ENCODE measurements at regions not wholly inside any gene's neighbourhood (a gene's known extent, or its start where the extent isn't known, plus 50 kb on each side); places are given as distances from the start of the nearest gene placed in this dataset.

DNA sequence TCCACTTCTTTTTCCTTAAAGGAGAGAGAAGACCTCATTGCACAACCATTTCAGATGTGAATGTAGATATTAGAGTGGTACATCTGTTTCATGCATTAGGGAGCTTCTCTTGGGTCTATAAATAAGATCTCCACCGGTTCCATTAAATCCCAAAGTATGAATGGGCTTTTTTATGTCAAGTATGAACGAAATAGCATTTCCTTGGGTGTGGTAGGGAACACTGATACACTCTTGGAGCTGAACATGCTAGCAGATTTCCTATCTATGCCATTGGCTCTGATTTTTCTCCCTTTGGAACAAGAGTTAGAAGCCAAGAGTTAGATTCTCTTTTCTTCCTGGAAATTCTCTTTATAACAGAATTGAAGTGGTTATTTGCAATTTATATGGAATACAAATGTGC, 245.6 kb upstream of the ADAMTS5 start:
- DNase-seq = no peak
- no peaks in the 10 kb centered on the region for H3K27me3 Mint-ChIP-seq
- peaks cover 0 to under 1% of the 10 kb centered on the region in 2 donors for H3K9me3 Mint-ChIP-seq
- no peak for ATAC-seq
- no peaks in the 10 kb centered on the region for H3K4me1 Mint-ChIP-seq
- no peak overlapping the region for H3K4me3 Mint-ChIP-seq
- no peak overlapping the region for H3K27ac Mint-ChIP-seq

DNA sequence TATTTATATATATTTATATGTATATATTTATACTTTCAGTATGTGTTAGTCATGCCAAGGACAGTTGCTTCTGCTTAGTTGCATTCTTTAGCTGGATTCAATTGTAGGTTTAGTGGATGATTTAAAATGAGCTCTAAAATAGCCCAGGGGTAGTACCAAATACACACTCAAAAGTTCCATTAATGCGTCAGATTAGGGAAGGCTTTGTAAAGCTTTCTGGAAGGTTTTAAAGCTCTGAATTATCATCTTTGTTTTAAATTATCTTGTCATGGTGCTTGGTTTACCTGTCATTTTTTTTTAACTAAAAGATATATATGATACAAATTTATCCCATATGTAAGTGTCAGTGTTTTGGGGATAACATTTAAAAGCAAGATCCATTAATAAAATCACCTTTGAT, 242.7 kb upstream of the ADAMTS5 start:
- Mint-ChIP-seq H3K27ac (no peak overlapping the region), H3K27me3 (no peaks in the 10 kb centered on the region), H3K4me1 (no peaks in the 10 kb centered on the region), H3K9me3 (peaks cover 0 to 8% of the 10 kb centered on the region in 2 donors), H3K4me3 (no peak overlapping the region)
- ATAC-seq = no peak
- DNase-seq = no peak

DNA sequence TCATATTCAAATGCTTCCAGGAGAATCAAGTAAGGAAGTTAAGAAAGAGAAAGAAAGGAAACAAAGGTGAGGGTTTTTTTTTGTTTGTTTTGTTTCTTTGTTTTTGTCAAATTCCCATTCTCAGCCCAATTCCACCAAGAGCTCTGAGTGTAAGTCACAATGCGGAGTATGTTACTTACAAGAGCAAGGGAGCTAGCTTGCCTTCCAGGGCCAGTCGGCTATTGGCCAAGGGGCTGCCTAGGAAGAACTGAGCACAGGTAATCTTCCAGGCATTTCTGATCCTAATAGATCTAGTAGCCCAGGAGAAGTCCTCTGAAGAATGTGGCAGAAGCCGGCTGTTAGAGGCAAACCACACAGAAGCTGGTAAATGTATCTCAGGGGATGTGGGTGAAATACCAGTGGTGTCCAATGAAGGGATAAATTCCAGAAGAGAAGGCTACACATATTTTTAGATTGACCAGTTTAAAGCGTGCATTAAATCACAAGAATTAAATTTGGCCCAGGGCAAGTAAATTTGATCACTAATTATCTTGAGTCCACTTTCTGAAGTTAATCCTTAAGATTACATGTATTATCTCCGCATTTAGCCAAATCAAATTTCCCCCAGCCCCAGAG, 239.6 kb upstream of the ADAMTS5 start:
- peaks cover 0 to 8% of the 10 kb centered on the region in 2 donors for H3K9me3 Mint-ChIP-seq
- H3K4me3 Mint-ChIP-seq = no peak overlapping the region
- DNase-seq = no peak
- no peak for ATAC-seq
- no peak overlapping the region for H3K27ac Mint-ChIP-seq
- H3K27me3 Mint-ChIP-seq = no peaks in the 10 kb centered on the region
- H3K4me1 Mint-ChIP-seq = no peaks in the 10 kb centered on the region

DNA sequence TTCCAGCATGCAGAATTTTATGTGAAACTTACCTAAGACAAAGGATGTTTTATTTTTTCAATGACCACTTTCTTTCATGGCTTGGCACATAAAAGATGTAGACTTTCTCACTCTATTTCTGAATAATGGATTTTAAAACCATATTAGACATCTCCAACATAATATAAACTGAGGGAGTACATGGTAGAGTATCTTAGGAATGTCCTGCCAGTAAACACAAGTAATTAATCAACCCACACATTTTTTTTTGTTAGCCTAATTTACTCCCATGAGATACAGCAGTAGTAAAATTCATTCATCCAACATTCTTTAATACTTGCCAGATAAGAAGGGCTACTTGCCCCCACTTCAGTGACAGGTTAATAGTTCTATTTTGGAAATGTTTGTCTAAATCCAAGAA, 235.4 kb upstream of the ADAMTS5 start:
- H3K27me3 Mint-ChIP-seq = no peaks in the 10 kb centered on the region
- H3K4me3 Mint-ChIP-seq = no peak overlapping the region
- peaks cover 0 to 8% of the 10 kb centered on the region in 2 donors for H3K9me3 Mint-ChIP-seq
- ATAC-seq (no peak), DNase-seq (no peak)
- H3K4me1 Mint-ChIP-seq = no peaks in the 10 kb centered on the region
- H3K27ac Mint-ChIP-seq = no peak overlapping the region

DNA sequence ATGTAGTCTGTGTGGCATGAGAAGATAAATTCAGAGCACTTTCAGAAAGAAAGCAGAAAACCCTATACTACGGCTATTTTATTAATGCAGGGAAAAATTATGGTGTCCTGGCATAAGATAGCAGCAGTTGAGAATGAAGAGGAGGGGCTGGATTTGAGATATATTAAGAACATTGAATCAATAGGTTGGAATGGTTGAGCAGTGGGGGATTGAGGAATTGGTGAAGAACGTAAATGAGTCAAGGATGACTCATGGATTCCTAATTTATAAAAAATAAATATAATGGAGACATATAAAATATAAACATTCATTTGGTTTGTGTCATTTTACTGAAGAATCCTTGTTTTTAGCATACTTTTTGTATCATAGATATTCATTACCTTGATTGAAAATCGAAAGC, 234.3 kb upstream of the ADAMTS5 start:
- no peaks in the 10 kb centered on the region for H3K27me3 Mint-ChIP-seq
- no peak overlapping the region for H3K27ac Mint-ChIP-seq

DNA sequence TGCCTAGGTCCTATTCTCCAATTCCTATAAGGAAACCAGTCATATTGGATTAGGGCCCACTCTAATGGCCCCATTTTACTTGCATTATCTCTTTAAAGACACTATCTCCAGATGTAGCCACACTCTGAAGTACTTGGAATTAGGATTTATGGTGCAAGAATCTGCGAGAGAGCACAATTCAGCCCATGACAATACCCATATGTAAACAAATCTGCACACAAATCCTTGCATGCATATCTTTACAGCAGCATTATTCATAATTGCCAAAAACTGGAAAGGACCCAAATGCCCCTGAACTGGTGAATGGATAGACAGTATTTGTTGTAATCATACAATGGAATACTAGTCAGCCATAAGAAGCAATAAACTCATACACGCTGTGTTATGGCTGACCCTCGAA, 229.8 kb upstream of the ADAMTS5 start:
- Mint-ChIP-seq H3K9me3 (no peaks in the 10 kb centered on the region), H3K4me3 (no peak overlapping the region), H3K27me3 (no peaks in the 10 kb centered on the region), H3K4me1 (no peaks in the 10 kb centered on the region), H3K27ac (no peak overlapping the region)
- ATAC-seq (no peak), DNase-seq (no peak)

More for the DNA sequence above, 234.3 kb upstream of the ADAMTS5 start:
- Mint-ChIP-seq H3K4me3 (no peak overlapping the region), H3K9me3 (peaks cover 0 to 2% of the 10 kb centered on the region in 2 donors), H3K4me1 (no peaks in the 10 kb centered on the region)
- ATAC-seq (no peak), DNase-seq (no peak)

DNA sequence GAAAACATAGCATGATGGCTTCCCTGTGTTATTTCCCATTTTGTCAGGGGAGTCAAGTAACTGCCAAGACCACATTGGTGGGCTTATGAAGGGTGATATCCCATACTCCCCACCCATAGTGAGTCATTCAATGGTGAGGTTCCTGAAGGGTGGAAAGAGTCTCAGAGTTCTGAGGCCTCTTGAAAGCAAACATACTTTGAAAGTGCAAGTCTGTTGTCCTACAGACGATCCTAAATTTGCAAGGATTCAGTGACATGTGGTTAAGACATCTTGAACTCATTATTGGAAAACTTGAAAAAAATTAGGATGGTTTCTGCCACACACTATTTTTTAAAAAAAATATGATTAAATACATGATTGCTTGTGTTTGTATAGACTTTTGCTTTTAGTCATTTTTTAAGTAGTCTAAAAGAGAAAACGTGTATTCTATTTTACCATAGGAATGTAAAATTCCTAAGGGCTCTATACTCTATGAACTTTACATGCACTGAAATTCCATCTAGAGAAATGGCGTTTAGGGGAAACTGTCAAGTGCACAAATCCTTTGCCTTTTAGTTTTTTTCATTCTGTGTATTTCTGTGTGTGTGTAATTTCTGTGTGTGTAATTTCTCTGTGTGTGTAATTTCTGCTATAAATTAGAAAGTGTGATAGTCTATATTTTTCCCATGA, 225.5 kb upstream of the ADAMTS5 start:
- ATAC-seq (no peak), DNase-seq (no peak)
- Mint-ChIP-seq H3K4me1 (no peaks in the 10 kb centered on the region), H3K9me3 (no peaks in the 10 kb centered on the region), H3K4me3 (no peak overlapping the region), H3K27ac (no peak overlapping the region), H3K27me3 (no peaks in the 10 kb centered on the region)

DNA sequence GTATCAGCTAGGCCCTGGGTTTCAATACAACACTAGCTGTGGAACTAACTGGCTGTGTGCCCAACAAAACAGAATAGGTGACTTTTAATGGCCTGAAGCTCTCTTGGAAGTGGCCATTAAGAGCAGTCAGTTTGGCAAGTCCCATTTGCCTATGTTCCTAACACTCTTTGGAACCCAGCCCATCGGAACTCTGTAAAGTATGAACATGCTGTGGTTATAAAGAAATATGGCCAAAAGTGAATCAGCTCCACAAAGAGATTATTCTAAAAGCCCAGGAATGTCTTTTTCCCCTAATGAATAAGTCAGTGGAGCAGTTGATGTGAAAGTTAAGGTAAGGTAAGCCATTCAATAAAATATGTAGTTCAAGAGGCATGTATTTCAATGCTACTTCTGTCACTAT, 223.7 kb upstream of the ADAMTS5 start:
- no peak for DNase-seq

DNA sequence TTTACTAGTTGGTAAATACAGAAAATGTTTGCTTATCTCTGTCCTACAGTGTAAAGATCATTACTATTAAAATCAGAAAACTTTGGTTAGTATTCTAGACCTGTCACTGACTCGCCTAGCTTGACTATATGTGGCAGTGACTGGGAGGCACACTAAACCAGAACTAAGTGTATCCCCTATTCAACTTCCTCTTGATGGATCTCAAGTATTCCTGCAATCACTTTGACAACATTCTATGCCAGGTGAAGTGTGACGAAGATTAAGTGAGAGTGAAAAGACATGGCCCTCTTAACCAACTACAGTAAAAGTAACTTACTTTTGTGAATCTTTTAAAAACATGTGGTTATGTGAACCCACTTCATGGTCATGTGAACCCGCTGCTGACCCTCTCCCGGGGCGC, 223.0 kb upstream of the ADAMTS5 start:
- Mint-ChIP-seq H3K27ac (no peak overlapping the region), H3K4me1 (no peaks in the 10 kb centered on the region), H3K9me3 (no peaks in the 10 kb centered on the region), H3K27me3 (no peaks in the 10 kb centered on the region), H3K4me3 (no peak overlapping the region)
- DNase-seq (no peak), ATAC-seq (no peak)

More for the DNA sequence above, 223.7 kb upstream of the ADAMTS5 start:
- H3K4me3 Mint-ChIP-seq = no peak overlapping the region
- no peaks in the 10 kb centered on the region for H3K27me3 Mint-ChIP-seq
- no peak for ATAC-seq
- H3K4me1 Mint-ChIP-seq = no peaks in the 10 kb centered on the region
- H3K27ac Mint-ChIP-seq = no peak overlapping the region
- H3K9me3 Mint-ChIP-seq = no peaks in the 10 kb centered on the region

DNA sequence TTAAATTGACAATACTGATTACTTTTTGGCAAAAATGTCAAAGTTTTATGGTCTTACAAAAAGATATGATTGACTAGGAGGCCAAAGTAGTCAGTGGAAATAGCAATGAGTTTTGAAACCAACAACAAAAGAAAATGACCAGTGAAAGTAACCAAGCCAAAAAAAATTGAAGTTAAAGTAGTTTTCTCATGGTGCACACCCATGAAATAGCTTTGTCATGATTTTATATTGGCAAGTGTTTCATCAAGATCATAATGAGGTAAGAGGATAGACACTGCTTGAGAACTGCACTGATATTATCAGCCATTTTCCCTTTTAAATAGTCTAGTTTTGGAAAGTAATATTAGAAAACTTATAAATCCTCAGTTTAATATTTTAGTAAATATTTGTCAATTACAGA, 206.2 kb upstream of the ADAMTS5 start:
- Mint-ChIP-seq H3K27ac (no peak overlapping the region), H3K4me1 (no peaks in the 10 kb centered on the region), H3K9me3 (peaks cover 5 to 7% of the 10 kb centered on the region in 2 donors), H3K27me3 (no peaks in the 10 kb centered on the region), H3K4me3 (no peak overlapping the region)
- DNase-seq = no peak
- no peak for ATAC-seq

DNA sequence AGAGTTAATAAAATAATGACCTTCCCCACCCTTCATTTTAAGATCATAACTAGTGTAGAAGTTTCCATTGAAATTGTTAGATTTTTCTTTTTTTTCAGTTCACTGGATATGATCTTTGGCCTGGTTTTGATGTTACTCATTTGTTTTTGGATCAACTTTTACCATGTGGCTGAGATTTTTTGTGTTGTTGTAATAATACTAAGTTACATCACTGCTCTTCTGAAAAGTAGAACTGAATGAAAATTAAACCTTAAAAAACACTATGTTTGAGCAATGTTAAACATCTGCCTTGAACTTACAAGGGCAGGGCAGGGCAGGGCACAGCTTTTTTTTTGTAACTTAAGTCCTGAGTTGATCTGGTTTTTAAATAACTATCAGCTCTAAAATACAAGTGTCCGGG, 204.8 kb upstream of the ADAMTS5 start:
- Mint-ChIP-seq H3K27ac (no peak overlapping the region), H3K4me3 (no peak overlapping the region), H3K9me3 (peaks cover 5 to 7% of the 10 kb centered on the region in 2 donors), H3K4me1 (no peaks in the 10 kb centered on the region), H3K27me3 (no peaks in the 10 kb centered on the region)
- ATAC-seq (no peak), DNase-seq (no peak)

DNA sequence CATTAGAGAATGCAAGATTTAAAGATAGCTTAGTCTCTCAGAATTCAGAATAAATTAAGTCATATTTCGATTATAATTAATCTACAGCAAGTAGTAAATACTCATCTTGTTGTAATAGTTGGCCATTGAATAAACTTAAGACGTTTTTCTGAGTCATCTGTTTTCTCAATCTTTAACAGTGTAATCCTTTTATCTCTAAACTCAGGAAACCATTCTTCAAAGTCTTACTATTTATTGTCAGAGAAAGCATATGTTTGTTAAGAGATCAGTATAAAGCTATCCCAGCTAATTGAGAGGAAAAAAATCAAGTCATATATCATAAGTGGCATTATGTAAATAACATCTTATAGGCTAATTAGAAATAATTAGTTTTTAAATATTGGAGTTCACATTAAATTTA, 201.2 kb upstream of the ADAMTS5 start:
- Mint-ChIP-seq H3K27ac (no peak overlapping the region), H3K27me3 (no peaks in the 10 kb centered on the region), H3K4me3 (no peak overlapping the region), H3K4me1 (no peaks in the 10 kb centered on the region), H3K9me3 (peaks cover 0 to 4% of the 10 kb centered on the region in 2 donors)
- DNase-seq = no peak
- no peak for ATAC-seq

DNA sequence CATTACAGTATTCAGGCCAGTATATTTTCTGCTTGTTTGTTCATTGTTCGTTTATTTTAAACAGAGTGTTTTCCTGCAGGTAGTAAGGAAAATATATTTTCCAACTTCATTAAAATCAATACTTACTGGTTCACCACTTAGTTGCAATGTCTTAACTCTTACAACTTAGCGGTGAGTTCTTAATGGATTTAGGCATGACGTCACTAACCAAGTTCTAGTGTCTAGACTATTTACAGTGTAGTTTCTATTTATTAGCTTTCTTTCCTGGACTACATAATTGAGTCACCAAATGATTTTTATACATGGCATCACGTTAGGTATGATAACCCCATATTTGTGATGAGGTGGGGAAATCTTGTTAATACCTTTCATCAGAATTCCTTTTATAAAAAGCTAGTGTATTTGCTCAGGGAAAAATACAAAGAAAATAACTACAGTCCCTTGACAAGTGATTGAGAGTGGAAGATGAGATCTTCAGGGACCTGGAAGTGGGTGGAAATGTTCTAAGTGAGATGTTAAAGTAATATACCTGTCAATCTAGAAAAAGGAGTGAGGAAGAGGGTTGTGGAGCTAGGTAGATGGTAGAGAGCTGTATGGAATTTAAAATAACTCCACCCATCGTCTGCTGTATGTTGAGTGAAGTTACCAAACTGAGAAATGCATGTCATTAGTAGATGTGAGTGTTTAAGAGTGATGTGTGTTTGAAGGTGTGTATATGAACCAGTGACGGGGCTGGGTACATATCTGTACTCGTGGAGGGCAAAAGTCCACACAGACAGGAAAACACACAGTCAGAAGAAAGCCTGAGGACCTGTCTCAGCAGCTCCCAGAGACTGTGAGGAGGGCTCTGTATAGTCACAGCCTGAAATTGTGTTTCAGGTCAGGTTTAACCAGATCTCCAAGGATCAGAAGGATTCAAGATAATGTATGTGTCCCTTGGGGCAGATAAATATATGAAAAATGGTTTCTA, 197.6 kb upstream of the ADAMTS5 start:
- Mint-ChIP-seq H3K4me1 (no peaks in the 10 kb centered on the region), H3K9me3 (peaks cover 0 to 4% of the 10 kb centered on the region in 2 donors), H3K4me3 (no peak overlapping the region), H3K27ac (peak overlapping the region in 1 of 2 donors; percentile 1), H3K27me3 (no peaks in the 10 kb centered on the region)
- DNase-seq (no peak), ATAC-seq (no peak)

DNA sequence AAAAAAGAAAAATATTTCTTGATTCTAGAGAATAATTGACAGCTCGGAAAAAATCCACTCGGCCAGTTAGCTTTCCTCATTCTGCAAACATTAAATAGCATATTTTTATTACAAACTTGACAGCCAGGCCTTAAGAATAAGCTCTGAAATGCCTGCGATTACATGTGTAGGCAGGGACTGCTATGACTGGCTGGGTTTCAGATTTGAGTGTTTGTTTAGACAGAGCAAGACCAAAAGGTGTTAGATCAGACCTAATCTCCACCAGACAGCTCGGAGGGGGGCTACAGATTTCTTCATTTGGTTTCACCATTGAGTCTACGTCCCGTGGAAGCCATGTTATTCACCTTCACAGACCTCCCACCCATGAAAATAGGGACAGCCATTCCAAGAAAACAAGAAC, 192.1 kb upstream of the ADAMTS5 start:
- Mint-ChIP-seq H3K27me3 (no peaks in the 10 kb centered on the region), H3K4me1 (no peaks in the 10 kb centered on the region), H3K4me3 (no peak overlapping the region), H3K9me3 (peaks cover 0 to 8% of the 10 kb centered on the region in 2 donors), H3K27ac (no peak overlapping the region)
- ATAC-seq (no peak), DNase-seq (no peak)

DNA sequence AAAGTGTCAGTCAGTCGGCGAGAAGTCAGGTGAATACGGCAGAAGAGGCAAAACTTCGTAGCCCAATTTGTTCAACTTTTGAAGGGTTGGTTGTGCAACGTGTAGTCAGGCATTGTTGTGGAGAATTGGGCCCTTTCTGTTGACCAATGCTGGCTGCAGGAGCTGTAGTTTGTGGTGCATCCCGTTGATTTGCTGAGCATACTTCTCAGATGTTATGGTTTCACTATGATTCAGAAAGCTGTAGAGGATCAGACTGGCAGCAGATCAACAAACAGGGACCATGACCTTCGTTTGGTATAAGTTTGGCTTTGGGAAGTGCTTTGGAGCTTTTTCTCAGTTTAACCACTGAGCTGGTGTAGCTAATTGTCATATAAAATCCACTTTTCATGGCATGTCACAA, 190.2 kb upstream of the ADAMTS5 start:
- no peaks in the 10 kb centered on the region for H3K4me1 Mint-ChIP-seq

DNA sequence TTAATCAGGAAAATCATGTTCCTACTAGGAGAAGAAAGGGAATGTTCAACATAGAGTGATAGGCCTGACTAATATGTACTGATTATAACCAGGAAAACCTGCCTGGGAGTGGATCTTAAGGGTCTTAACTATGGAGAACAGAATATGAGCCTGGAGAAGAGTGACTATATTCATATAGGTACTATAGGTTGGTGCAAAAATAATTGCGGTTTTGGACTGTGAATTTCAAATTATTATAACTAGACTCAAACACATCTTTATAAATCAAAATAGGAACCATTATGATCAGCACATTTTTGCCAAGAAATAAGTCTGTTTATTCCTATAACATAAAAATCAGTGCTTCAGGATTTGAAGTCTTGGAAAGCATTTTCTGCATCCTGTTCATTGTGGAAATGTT, 189.8 kb upstream of the ADAMTS5 start:
- DNase-seq = no peak
- no peak overlapping the region for H3K4me3 Mint-ChIP-seq
- H3K27ac Mint-ChIP-seq = no peak overlapping the region

More for the DNA sequence above, 190.2 kb upstream of the ADAMTS5 start:
- no peak overlapping the region for H3K27ac Mint-ChIP-seq
- no peak overlapping the region for H3K4me3 Mint-ChIP-seq
- DNase-seq (no peak), ATAC-seq (no peak)
- H3K27me3 Mint-ChIP-seq = no peaks in the 10 kb centered on the region
- H3K9me3 Mint-ChIP-seq = peaks cover 7 to 21% of the 10 kb centered on the region in 2 donors

More for the DNA sequence above, 189.8 kb upstream of the ADAMTS5 start:
- no peaks in the 10 kb centered on the region for H3K27me3 Mint-ChIP-seq
- no peaks in the 10 kb centered on the region for H3K4me1 Mint-ChIP-seq
- H3K9me3 Mint-ChIP-seq = peaks cover 9 to 21% of the 10 kb centered on the region in 2 donors
- no peak for ATAC-seq
